Sigmoid colon (tissue), 3 donors: ENCODE measurements at regions not wholly inside any gene's neighbourhood (a gene's known extent, or its start where the extent isn't known, plus 50 kb on each side); places are given as distances from the start of the nearest gene placed in this dataset.

Experiments
- CTCF ChIP-seq, 4 experiments: fragments of 450-650 bp in 3 of 4; fragments of 200-600 bp in 1 of 4; IDR thresholded peaks; one replicate each; pipeline ENCODE4 v1.5.1; 2016 to 2019; ENCODE audit warnings: antibody characterized with exemption in 4 of 4, mild to moderate bottlenecking in 3 of 4, moderate library complexity in 2 of 4
- POLR2A ChIP-seq, 2 donors: fragments of 450-650 bp; IDR thresholded peaks; one replicate each; pipeline ENCODE4 v1.6.1; 2016; ENCODE audit warnings: antibody characterized with exemption in 2 of 2, mild to moderate bottlenecking in 2 of 2, moderate library complexity in 2 of 2

- TF ChIP-seq CTCF (IDR thresholded peaks at IDR 0.05): no peak
- no peak for TF ChIP-seq POLR2A (IDR thresholded peaks at IDR 0.05)
Measured at GRCh38 chr20:63091901-63092659, 85.3 kb upstream of the BHLHE23 start.
